CD8-positive, alpha-beta memory T cell (primary cell): ENCODE measurements at regions not wholly inside any gene's neighbourhood (a gene's known extent, or its start where the extent isn't known, plus 50 kb on each side); places are given as distances from the start of the nearest gene placed in this dataset.

Experiments used
- CTCF ChIA-PET: fragments of 350-600 bp; sonication (Branson Sonifier 250); formaldehyde crosslinking; loops from one replicate; lab custom pipeline; 2021; ENCODE audit warnings: antibody characterized with exemption; lab: Charles Lee
- POLR2A ChIA-PET: fragments of 350-600 bp; sonication (Branson Sonifier 250); formaldehyde crosslinking; loops from one replicate; lab custom pipeline; 2021; ENCODE audit warnings: antibody characterized with exemption; lab: Charles Lee
- DNase-seq, 5 donors: peaks; one replicate each; pipeline versions ENCODE4 v3.0.0 to v3.0.0-alpha.2; 2020 to 2022; ENCODE audit warnings: mixed read lengths in 1 of 5
- H3K27ac ChIP-seq: one replicate; pipeline ENCODE4 v1.7.0; 2013; ENCODE audit warnings: low read depth, mild to moderate bottlenecking, low read length, moderate library complexity
- H3K27me3 ChIP-seq: 2 replicates; pipeline ENCODE4 v1.7.0; 2013; ENCODE audit warnings: low read length, mild to moderate bottlenecking; ENCODE audit not compliant: insufficient read depth, poor library complexity, severe bottlenecking
- H3K36me3 ChIP-seq: 2 replicates; pipeline ENCODE4 v1.7.0; 2013; ENCODE audit warnings: mild to moderate bottlenecking, low read length, moderate library complexity; ENCODE audit not compliant: insufficient read depth
- H3K4me1 ChIP-seq: 2 replicates; pipeline ENCODE4 v1.7.0; 2013; ENCODE audit warnings: mild to moderate bottlenecking, low read length, moderate library complexity; ENCODE audit not compliant: insufficient read depth
- H3K4me3 ChIP-seq: 2 replicates; pipeline ENCODE4 v1.7.0; 2013; ENCODE audit warnings: mild to moderate bottlenecking, low read length
- H3K9me3 ChIP-seq: 2 replicates; pipeline ENCODE4 v1.7.0; 2013; ENCODE audit warnings: mild to moderate bottlenecking, low read length
- H3K27ac Mint-ChIP-seq, 8 donors: one replicate each; pipeline ENCODE4 v1.8.0; 2020 to 2021; ENCODE audit warnings: mixed read lengths in 8 of 8, mild to moderate bottlenecking in 6 of 8, inconsistent platforms in 3 of 8, moderate library complexity in 3 of 8
- H3K27me3 Mint-ChIP-seq, 2 donors: one replicate each; pipeline ENCODE4 v1.8.0; 2020 to 2021; ENCODE audit warnings: mixed read lengths in 2 of 2, mild to moderate bottlenecking in 1 of 2, moderate library complexity in 1 of 2
- H3K36me3 Mint-ChIP-seq, 3 donors: one replicate each; pipeline ENCODE4 v1.8.0; 2020 to 2021; ENCODE audit warnings: mixed read lengths in 3 of 3, inconsistent platforms in 1 of 3, mild to moderate bottlenecking in 1 of 3
- H3K4me1 Mint-ChIP-seq, 3 donors: one replicate each; pipeline ENCODE4 v1.8.0; 2020 to 2021; ENCODE audit warnings: mixed read lengths in 3 of 3, inconsistent platforms in 1 of 3, mild to moderate bottlenecking in 1 of 3
- H3K4me3 Mint-ChIP-seq, 7 donors: one replicate each; pipeline ENCODE4 v1.8.0; 2020 to 2021; ENCODE audit warnings: mixed read lengths in 7 of 7, mild to moderate bottlenecking in 6 of 7, moderate library complexity in 4 of 7, inconsistent platforms in 2 of 7
- H3K9me3 Mint-ChIP-seq, 5 donors: one replicate each; pipeline ENCODE4 v1.8.0; 2020 to 2022; ENCODE audit warnings: mixed read lengths in 5 of 5, mild to moderate bottlenecking in 3 of 5, moderate library complexity in 2 of 5, inconsistent platforms in 1 of 5

DNA sequence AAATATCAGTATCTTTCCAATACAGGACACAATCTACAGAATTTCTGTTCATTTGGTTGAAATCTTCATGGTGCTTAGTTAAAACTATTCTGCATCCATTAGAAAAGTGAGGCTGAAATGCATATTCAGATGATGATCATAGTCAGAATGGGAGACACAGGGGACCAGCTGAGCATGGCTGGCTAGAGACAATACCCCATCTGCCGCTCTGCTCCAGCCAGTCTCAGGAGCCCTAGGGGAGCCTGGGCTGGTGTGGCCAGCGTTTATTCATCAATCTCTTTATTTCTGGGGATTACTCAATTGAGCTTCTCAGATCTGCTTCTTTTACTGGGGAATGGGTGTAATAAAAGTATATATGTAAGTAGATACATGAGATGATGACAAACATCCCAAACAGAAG, 470.9 kb upstream of the CDIN1 start:
- ChIA-PET CTCF (no interaction called here), POLR2A (no interaction called here)
- no peaks in the 10 kb centered on the region for H3K36me3 Mint-ChIP-seq
- Histone ChIP-seq H3K4me3 (no peak overlapping the region), H3K27ac (no peak overlapping the region), H3K9me3 (no peaks in the 10 kb centered on the region), H3K36me3 (no peaks in the 10 kb centered on the region), H3K4me1 (no peaks in the 10 kb centered on the region), H3K27me3 (no peaks in the 10 kb centered on the region)
- DNase-seq, result no peak
- no peaks in the 10 kb centered on the region for H3K4me1 Mint-ChIP-seq
- H3K9me3 Mint-ChIP-seq, result no peaks in the 10 kb centered on the region
- no peaks in the 10 kb centered on the region for H3K27me3 Mint-ChIP-seq
- no peak overlapping the region for H3K4me3 Mint-ChIP-seq
- H3K27ac Mint-ChIP-seq, result no peak overlapping the region

DNA sequence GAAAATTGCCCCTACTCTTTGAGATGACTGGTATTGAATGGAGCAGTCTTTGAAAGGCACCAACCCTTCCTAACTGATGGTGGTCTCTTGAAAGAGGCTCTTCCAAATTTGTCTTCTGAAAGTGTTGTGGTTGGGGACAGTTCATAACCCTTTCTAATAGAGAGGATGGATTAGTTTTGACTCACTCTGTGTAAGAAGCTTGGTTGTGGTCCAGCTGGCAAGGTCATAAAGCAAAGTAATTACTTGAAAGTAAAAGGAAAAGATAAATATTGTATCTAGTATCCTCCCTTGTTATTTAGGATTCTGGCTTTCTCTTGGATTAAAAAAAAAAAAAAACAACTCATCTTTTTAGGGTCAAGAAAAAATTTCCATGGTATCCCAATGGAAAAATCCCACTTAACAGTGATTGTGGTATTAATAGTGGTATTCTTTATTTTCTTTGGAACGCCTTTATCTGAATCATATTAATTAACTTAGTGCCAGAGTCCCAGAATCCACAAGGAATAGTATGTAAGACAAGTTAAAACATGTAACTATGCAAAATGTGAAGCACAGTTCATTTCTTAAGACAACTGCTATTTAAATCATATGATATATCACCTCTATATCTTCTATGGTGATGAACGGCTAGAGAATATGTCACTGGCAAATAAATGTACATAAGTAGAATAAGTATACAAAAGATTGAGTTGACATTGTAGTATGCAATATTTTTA, 469.3 kb upstream of the CDIN1 start:
- H3K27ac ChIP-seq, result no peak overlapping the region
- DNase-seq, result no peak
- H3K27ac Mint-ChIP-seq, result no peak overlapping the region
- H3K4me1 Mint-ChIP-seq, result no peaks in the 10 kb centered on the region
- ChIA-PET POLR2A (no interaction called here), CTCF (no interaction called here)
- H3K36me3 ChIP-seq, result no peaks in the 10 kb centered on the region
- no peaks in the 10 kb centered on the region for H3K27me3 Mint-ChIP-seq
- no peaks in the 10 kb centered on the region for H3K27me3 ChIP-seq
- no peaks in the 10 kb centered on the region for H3K9me3 ChIP-seq
- no peaks in the 10 kb centered on the region for H3K36me3 Mint-ChIP-seq
- H3K4me3 ChIP-seq, result no peak overlapping the region
- H3K4me1 ChIP-seq, result no peaks in the 10 kb centered on the region
- no peak overlapping the region for H3K4me3 Mint-ChIP-seq
- peaks cover 0 to 3% (median 0%) of the 10 kb centered on the region in 5 donors for H3K9me3 Mint-ChIP-seq

DNA sequence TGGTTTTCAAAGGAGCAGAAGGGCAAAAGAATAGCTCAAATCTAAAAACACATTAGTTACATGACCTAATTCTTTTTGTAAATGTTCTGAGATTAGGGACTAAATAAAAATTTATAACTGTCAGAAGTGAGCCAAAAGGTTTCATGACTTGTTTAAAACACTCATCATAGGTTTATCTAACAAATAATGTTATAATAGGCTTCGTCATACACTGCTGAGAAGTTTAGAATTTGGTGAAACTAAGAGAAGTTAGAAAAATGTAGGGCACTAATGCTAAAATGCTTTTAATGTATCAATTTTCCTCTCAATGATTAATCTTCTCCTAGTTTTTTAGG, 468.8 kb upstream of the CDIN1 start:
- H3K27ac ChIP-seq, result no peak overlapping the region
- no peak overlapping the region for H3K4me3 Mint-ChIP-seq
- POLR2A ChIA-PET, result no interaction called here
- H3K36me3 ChIP-seq, result no peaks in the 10 kb centered on the region
- H3K27me3 Mint-ChIP-seq, result no peaks in the 10 kb centered on the region
- H3K4me3 ChIP-seq, result no peak overlapping the region
- no peak for DNase-seq
- no peaks in the 10 kb centered on the region for H3K9me3 ChIP-seq
- CTCF ChIA-PET, result no interaction called here
- no peak overlapping the region for H3K27ac Mint-ChIP-seq
- no peaks in the 10 kb centered on the region for H3K4me1 Mint-ChIP-seq
- no peaks in the 10 kb centered on the region for H3K27me3 ChIP-seq
- H3K4me1 ChIP-seq, result no peaks in the 10 kb centered on the region
- H3K9me3 Mint-ChIP-seq, result peaks cover 0 to 4% (median 0%) of the 10 kb centered on the region in 5 donors
- H3K36me3 Mint-ChIP-seq, result no peaks in the 10 kb centered on the region

DNA sequence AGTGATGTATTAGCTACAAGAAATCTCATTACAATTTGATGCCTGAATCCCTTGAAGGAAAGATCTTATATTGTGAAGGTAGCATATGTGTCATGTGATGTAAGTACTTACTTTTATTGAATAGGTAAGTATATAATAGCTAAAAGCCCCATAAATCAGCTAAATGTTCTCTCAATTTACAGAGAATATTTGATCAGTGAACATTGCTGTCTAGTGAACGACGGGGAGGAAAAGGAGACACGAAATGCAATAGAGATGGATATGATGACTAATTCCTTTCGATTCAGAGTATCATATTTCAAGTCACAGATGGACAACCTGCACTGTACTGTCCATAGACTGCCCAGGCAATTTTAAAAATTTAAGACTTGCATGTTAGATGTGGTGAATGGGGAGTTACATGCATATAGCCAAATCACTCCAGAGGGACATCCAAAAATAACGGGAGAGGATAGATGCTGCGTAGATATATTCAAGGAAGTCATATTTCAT, 462.1 kb upstream of the CDIN1 start:
- H3K27me3 ChIP-seq, result no peaks in the 10 kb centered on the region
- no peak overlapping the region for H3K27ac ChIP-seq
- no peaks in the 10 kb centered on the region for H3K9me3 ChIP-seq
- H3K4me1 Mint-ChIP-seq, result no peaks in the 10 kb centered on the region
- H3K36me3 Mint-ChIP-seq, result no peaks in the 10 kb centered on the region
- no peak overlapping the region for H3K4me3 ChIP-seq
- no peaks in the 10 kb centered on the region for H3K36me3 ChIP-seq
- POLR2A ChIA-PET, result no interaction called here
- H3K27me3 Mint-ChIP-seq, result no peaks in the 10 kb centered on the region
- no peak for DNase-seq
- CTCF ChIA-PET, result no interaction called here
- H3K4me1 ChIP-seq, result no peaks in the 10 kb centered on the region
- no peak overlapping the region for H3K27ac Mint-ChIP-seq
- peaks cover 0 to 6% (median 3%) of the 10 kb centered on the region in 5 donors for H3K9me3 Mint-ChIP-seq
- H3K4me3 Mint-ChIP-seq, result no peak overlapping the region

DNA sequence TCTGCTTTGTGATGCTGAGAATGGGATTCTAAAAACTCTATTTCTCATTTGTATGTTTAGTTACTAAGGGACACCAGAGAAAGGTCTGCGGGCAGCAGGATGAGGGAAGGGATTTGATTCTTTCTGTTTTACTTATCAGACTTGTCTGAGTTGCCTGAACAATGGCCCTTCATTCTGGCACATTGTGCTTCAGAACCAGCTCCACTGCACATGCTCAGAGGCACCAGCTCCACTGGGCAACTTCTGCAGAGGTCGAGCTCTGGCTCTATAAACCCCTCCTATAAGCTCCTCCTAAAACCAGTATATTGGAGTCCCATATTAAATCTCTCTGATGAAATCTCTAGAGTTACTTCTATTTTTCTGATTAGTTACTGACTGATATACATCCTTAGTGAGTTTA, 453.2 kb upstream of the CDIN1 start:
- POLR2A ChIA-PET, result no interaction called here

DNA sequence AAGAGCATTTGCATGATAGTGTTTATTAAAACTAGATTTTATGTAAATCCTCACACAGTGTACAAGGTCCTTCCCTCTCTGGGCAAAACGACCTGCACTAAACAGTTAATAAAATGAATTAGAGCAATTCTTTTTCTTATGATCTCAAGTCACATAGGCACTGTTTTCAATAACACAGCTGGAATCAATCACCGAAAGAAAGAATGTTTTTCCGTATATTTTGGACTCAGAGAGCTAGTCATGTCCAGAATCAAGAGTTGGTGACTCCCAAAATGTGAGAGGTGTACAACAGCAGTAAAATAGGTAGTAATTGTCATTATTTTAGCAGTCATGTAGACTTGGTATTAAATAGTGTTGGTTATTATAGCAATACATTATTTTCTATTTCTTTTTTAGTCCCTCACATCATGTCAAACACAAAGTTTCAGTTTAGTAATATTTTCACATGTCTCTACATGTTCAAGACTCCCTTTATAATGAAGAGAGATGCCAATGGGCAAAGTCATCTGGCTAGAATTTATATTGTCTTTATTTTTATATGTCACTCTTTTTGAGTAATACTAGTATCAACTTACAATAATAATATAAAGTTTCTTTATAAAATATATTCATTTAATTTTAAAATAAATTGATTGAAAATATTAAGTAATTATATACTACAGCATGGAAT, 448.6 kb upstream of the CDIN1 start:
- no peaks in the 10 kb centered on the region for H3K27me3 Mint-ChIP-seq
- DNase-seq, result no peak
- POLR2A ChIA-PET, result no interaction called here
- Histone ChIP-seq H3K4me1 (no peaks in the 10 kb centered on the region), H3K27me3 (no peaks in the 10 kb centered on the region), H3K36me3 (no peaks in the 10 kb centered on the region), H3K4me3 (no peak overlapping the region), H3K27ac (no peak overlapping the region), H3K9me3 (no peaks in the 10 kb centered on the region)
- peaks cover 0 to 8% (median 0%) of the 10 kb centered on the region in 5 donors for H3K9me3 Mint-ChIP-seq
- no peaks in the 10 kb centered on the region for H3K36me3 Mint-ChIP-seq
- no peaks in the 10 kb centered on the region for H3K4me1 Mint-ChIP-seq
- CTCF ChIA-PET, result no interaction called here
- no peak overlapping the region for H3K27ac Mint-ChIP-seq
- H3K4me3 Mint-ChIP-seq, result no peak overlapping the region

More for the DNA sequence above, 453.2 kb upstream of the CDIN1 start:
- Histone ChIP-seq H3K27me3 (no peaks in the 10 kb centered on the region), H3K9me3 (no peaks in the 10 kb centered on the region), H3K36me3 (no peaks in the 10 kb centered on the region), H3K4me1 (no peaks in the 10 kb centered on the region), H3K4me3 (no peak overlapping the region), H3K27ac (no peak overlapping the region)
- no peak overlapping the region for H3K27ac Mint-ChIP-seq
- peak overlapping the region in 1 of 7 donors; percentile 44 for H3K4me3 Mint-ChIP-seq
- no peaks in the 10 kb centered on the region for H3K4me1 Mint-ChIP-seq
- peaks cover 0 to 22% (median 5%) of the 10 kb centered on the region in 5 donors for H3K9me3 Mint-ChIP-seq
- H3K27me3 Mint-ChIP-seq, result no peaks in the 10 kb centered on the region
- no peak for DNase-seq
- CTCF ChIA-PET, result no interaction called here
- no peaks in the 10 kb centered on the region for H3K36me3 Mint-ChIP-seq

DNA sequence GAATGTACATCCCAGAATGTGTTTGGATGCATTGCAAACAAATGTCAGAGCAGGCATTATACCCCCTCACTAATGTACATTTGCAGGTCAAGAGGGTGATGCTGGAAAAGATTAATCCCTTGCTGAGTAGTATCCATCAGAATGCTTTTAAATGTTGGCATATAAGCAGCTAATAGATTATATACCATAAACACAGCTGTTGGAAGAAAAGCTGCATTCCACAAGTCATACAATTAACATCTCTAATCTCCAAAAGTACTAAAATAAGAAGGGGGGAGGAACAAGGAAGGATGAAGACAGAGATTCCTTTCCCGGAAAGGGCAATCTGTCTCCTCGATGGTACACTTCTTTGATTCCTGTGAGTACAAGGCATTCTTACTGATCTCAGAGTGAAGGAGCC, 445.7 kb upstream of the CDIN1 start:
- Mint-ChIP-seq H3K27ac (no peak overlapping the region), H3K27me3 (no peaks in the 10 kb centered on the region), H3K4me3 (no peak overlapping the region), H3K4me1 (no peaks in the 10 kb centered on the region), H3K36me3 (no peaks in the 10 kb centered on the region), H3K9me3 (peaks cover 0 to 8% (median 4%) of the 10 kb centered on the region in 5 donors)
- H3K4me3 ChIP-seq, result no peak overlapping the region
- DNase-seq, result no peak
- H3K36me3 ChIP-seq, result no peaks in the 10 kb centered on the region
- ChIA-PET POLR2A (no interaction called here), CTCF (no interaction called here)
- no peak overlapping the region for H3K27ac ChIP-seq
- no peaks in the 10 kb centered on the region for H3K4me1 ChIP-seq
- no peaks in the 10 kb centered on the region for H3K27me3 ChIP-seq
- H3K9me3 ChIP-seq, result no peaks in the 10 kb centered on the region

DNA sequence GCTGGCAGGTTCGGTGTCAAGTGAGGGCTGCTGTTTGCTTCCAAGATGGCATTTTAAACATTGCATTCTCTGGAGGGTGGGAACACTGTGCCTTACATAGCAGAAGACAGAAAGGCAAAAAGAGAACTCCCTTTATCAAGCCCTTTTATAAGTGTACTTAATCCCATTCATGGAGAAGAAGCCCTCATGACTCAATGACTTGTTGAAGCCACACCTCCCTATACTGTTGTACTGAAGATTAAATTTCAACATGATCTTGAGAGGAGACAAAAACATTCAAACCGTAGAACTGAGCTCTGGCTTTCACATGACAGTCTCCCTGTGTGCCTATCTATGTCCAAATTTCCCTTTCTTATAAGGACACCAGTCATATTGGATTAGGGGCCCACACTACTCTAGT, 443.4 kb upstream of the CDIN1 start:
- H3K27ac ChIP-seq, result no peak overlapping the region
- Mint-ChIP-seq H3K36me3 (no peaks in the 10 kb centered on the region), H3K4me1 (no peaks in the 10 kb centered on the region), H3K27ac (no peak overlapping the region), H3K27me3 (no peaks in the 10 kb centered on the region), H3K4me3 (no peak overlapping the region), H3K9me3 (peaks cover 0 to 9% (median 0%) of the 10 kb centered on the region in 5 donors)
- H3K9me3 ChIP-seq, result no peaks in the 10 kb centered on the region
- H3K36me3 ChIP-seq, result no peaks in the 10 kb centered on the region
- CTCF ChIA-PET, result no interaction called here
- H3K4me1 ChIP-seq, result no peaks in the 10 kb centered on the region
- no peak for DNase-seq
- no peaks in the 10 kb centered on the region for H3K27me3 ChIP-seq
- POLR2A ChIA-PET, result no interaction called here
- H3K4me3 ChIP-seq, result no peak overlapping the region
